ENCODE measurements at regions not wholly inside any gene's neighbourhood (a gene's known extent, or its start where the extent isn't known, plus 50 kb on each side); places are given as distances from the start of the nearest gene placed in this dataset.

DNA sequence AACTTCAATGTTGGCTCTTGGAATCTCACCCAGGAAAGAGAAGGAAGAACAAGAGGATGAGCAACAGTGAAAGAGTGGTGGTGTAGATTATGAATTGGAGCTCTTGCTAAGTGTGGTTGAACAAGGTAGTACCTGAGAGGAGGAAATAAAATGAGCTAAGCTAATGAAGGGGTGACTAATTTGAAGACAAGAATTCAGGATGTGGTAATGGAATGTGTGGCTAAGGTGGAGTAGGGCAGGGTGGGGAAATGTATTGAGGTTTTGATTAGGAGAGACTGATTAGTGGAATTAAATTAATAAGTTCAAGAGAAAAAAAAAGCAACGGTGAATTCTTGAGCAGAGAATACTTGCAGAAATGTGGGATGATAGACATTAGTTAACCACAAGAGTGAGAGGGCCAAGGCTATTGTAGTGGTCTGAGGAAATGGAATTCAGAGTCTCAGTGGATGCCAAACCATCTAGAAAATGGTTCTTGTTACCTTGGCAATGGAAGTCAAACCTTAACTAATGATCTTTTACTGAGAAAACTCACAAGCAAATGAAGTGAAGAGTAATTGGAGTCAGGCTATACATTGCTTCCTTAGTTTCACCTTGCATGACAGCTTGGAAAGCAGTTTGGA is 648.3 kb upstream of the ZNF608 start:
- TF ChIP-seq, protein P1, sequence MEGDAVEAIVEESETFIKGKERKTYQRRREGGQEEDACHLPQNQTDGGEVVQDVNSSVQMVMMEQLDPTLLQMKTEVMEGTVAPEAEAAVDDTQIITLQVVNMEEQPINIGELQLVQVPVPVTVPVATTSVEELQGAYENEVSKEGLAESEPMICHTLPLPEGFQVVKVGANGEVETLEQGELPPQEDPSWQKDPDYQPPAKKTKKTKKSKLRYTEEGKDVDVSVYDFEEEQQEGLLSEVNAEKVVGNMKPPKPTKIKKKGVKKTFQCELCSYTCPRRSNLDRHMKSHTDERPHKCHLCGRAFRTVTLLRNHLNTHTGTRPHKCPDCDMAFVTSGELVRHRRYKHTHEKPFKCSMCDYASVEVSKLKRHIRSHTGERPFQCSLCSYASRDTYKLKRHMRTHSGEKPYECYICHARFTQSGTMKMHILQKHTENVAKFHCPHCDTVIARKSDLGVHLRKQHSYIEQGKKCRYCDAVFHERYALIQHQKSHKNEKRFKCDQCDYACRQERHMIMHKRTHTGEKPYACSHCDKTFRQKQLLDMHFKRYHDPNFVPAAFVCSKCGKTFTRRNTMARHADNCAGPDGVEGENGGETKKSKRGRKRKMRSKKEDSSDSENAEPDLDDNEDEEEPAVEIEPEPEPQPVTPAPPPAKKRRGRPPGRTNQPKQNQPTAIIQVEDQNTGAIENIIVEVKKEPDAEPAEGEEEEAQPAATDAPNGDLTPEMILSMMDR (IDR thresholded peaks at IDR 0.05; ENCODE audit: low read depth, low read length) = no peak
- DNase-seq (ENCODE audit: extremely low read depth, low read depth) = no peak

DNA sequence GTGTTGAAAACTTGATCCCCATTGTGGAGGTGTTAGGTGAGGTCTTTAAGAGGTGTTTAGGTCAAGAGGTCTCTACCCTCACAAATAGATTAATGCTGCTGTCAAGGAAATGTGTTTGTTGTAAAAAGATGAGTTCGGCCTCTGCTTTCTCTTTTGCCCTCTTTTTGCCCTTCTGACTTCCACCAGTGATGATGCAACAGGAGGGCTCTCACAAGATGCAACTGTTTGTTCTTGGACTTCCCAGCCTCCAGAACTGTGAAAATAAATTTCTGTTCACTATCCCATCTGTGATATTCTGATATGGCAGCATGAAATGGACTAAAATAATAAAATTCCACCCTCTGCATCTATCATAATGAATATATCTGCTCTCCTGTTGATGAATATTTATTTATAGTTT is 650.0 kb upstream of the ZNF608 start:
- TF ChIP-seq, protein P1 (IDR thresholded peaks at IDR 0.05; ENCODE audit: low read depth, low read length) = no peak
- DNase-seq (ENCODE audit: extremely low read depth, low read depth) = no peak

DNA sequence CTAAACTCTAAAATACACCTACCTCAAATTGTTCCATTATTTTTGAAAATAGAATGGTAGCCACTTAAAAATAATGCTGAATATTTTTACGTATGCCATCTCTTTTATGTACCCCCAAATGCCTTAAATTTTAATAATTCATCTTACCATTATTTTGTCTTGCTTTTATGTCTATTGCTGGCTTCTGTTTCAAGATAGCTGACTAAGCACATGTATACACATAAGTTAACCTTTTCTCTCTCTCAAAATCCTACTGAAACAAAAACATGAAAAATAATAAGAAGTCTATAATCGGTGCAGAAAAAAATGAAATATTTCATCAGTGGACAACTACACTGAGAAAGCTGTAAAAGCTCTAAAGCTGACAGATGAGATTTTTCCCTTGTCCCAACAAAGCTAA is 652.0 kb upstream of the ZNF608 start:
- no peak for DNase-seq (ENCODE audit: extremely low read depth, low read depth)
- TF ChIP-seq, protein P1 (IDR thresholded peaks at IDR 0.05; ENCODE audit: low read depth, low read length) = no peak

DNA sequence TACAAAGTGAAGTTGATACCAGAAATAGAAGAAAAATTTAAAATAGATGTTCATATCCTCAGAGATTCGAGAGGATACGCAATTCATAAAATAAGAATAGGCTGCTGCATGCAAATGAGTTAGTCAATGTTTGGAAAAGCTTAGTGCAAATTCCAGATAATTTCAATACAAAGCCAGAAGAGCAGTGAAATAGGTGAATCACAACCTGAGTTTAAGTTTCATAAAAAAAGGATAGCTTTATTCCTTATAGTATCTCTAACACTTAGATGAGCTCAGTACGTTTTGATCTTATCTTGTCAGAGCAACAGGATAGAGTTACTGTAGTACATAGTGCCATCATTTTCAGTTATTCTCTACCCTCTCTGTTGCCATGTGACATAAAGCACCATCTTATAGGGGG is 653.4 kb upstream of the ZNF608 start:
- TF ChIP-seq, protein P1 (IDR thresholded peaks at IDR 0.05; ENCODE audit: low read depth, low read length) = no peak
- DNase-seq (ENCODE audit: extremely low read depth, low read depth) = no peak

DNA sequence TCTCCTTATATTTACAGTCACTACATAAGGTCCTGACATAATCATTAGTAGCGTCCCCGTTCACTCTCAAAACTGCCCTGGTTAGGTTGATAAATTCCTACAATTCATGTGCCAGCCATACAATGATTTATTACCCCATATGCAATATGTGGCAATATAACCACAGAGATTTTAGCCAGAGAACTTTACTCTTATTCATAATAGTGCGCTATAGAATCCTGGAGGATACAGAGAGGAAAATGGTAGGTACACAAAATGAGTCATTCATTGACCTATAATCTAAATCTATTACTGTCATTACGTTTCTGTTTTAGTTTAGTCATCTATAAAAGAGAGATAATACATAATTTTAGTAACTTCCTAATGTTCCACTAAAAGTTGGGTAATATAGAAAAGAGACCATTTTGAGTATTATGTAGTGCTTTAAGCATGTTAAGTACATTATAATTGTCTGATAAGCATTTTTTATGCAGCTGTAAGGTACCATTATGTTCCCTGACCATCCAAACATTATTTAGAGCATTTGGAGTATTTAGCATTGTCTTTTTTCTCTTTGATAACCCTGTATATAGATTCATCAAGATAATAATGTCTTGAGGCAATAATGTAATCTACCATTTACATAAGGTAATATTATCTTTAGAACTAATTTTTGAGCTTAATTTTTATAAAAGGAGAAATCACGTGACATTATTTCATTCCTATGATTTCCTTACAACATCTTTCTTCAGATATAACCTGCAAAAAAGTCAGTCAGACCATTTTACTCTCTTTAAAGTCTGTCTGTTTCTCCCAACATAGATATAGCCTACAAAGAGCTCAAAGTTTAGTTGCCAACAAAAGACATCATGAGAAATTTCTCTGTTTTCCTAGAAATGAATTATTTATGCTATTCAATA is 655.5 kb upstream of the ZNF608 start:
- TF ChIP-seq, protein P1 (IDR thresholded peaks at IDR 0.05; ENCODE audit: low read depth, low read length) = no peak
- DNase-seq (ENCODE audit: extremely low read depth, low read depth) = no peak

DNA sequence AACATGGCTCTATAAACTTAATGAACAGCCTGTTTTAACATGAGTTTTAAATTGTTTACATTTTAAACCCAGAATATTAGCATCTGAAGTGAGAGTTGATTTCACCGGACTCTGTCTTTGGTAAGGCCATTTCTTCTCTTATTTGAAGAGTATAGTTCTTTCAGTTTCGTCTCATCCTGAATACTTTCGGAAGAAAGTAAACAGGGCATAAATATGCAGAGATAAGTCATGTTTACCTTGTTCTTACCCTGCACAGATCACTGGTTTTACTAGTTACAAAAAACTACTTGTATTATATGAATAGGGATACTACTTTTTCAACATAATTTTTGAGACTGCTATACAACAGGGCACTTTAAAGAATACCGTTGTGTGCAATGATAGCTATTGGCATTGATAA is 656.3 kb upstream of the ZNF608 start:
- DNase-seq (ENCODE audit: extremely low read depth, low read depth) = no peak
- TF ChIP-seq, protein P1 (IDR thresholded peaks at IDR 0.05; ENCODE audit: low read depth, low read length) = no peak

DNA sequence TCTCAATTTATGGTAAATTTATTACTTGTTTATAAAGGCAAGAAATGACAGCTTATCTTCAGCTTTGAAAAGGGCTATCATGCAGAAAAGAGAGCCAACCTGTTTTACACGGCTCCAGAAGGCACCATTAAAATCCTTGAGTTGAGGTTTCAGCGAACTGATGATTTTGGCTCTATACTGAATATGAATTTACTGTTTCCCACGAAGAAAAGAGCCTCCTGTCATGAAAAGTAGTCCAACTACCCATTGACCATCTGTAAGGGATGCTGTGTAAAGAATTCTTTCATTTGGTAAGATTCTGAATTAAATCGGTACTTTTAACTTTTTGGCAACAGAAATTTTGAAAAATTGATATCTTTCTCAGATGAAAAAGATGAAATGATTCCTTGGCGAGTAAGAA is 657.6 kb upstream of the ZNF608 start:
- TF ChIP-seq, protein P1 (IDR thresholded peaks at IDR 0.05; ENCODE audit: low read depth, low read length) = no peak
- DNase-seq (ENCODE audit: extremely low read depth, low read depth) = no peak

All from AG09319 (cell line).